ENCODE measurements at regions not wholly inside any gene's neighbourhood (a gene's known extent, or its start where the extent isn't known, plus 50 kb on each side); places are given as distances from the start of the nearest gene placed in this dataset.

GRCh38 chr2:18176679-18177215 is 298.3 kb downstream of the KCNS3 start:
- DNase-seq (ENCODE audit: low read depth): no peak
- peaks cover 4% of the 10 kb centered on the region for H3K4me1 ChIP-seq (ENCODE audit: control insufficient read depth, insufficient read depth, low read length)
- H3K9me3 ChIP-seq (ENCODE audit: control insufficient read depth, low read length): no peaks in the 10 kb centered on the region
- H3K4me3 ChIP-seq (ENCODE audit: low read length): no peak overlapping the region
- peaks cover 6% of the 10 kb centered on the region for H3K27me3 ChIP-seq (replicated peaks; ENCODE audit: control insufficient read depth, insufficient read depth, low read length)
- H3K9ac ChIP-seq (ENCODE audit: low read length): no peak overlapping the region
- H3K36me3 ChIP-seq (ENCODE audit: control insufficient read depth, insufficient read depth, low read length, severe bottlenecking): no peaks in the 10 kb centered on the region

- DNase-seq (ENCODE audit: low read depth): no peak
- Histone ChIP-seq H3K9ac (ENCODE audit: low read length) (no peak overlapping the region), H3K4me3 (ENCODE audit: low read length) (no peak overlapping the region), H3K9me3 (ENCODE audit: control insufficient read depth, low read length) (no peaks in the 10 kb centered on the region), H3K36me3 (ENCODE audit: control insufficient read depth, insufficient read depth, low read length, severe bottlenecking) (no peaks in the 10 kb centered on the region), H3K4me1 (ENCODE audit: control insufficient read depth, insufficient read depth, low read length) (peaks cover 9% of the 10 kb centered on the region), H3K27me3 (replicated peaks; ENCODE audit: control insufficient read depth, insufficient read depth, low read length) (peaks cover 9% of the 10 kb centered on the region)
These were observed 294.1 kb downstream of the KCNS3 start for GRCh38 chr2:18172607-18173006.

- Histone ChIP-seq H3K4me3 (ENCODE audit: low read length) (no peak overlapping the region), H3K27me3 (replicated peaks; ENCODE audit: control insufficient read depth, insufficient read depth, low read length) (peaks cover 9% of the 10 kb centered on the region), H3K4me1 (ENCODE audit: control insufficient read depth, insufficient read depth, low read length) (peaks cover 9% of the 10 kb centered on the region), H3K36me3 (ENCODE audit: control insufficient read depth, insufficient read depth, low read length, severe bottlenecking) (no peaks in the 10 kb centered on the region), H3K9me3 (ENCODE audit: control insufficient read depth, low read length) (no peaks in the 10 kb centered on the region), H3K9ac (ENCODE audit: low read length) (no peak overlapping the region)
- DNase-seq (ENCODE audit: low read depth): peak; percentile 58
These were observed 293.0 kb downstream of the KCNS3 start for GRCh38 chr2:18171191-18172139.

GRCh38 chr2:18170642-18171041 is 292.2 kb downstream of the KCNS3 start:
- H3K27me3 ChIP-seq (replicated peaks; ENCODE audit: control insufficient read depth, insufficient read depth, low read length): peaks cover 9% of the 10 kb centered on the region
- H3K4me3 ChIP-seq (ENCODE audit: low read length): no peak overlapping the region
- peaks cover 9% of the 10 kb centered on the region for H3K4me1 ChIP-seq (ENCODE audit: control insufficient read depth, insufficient read depth, low read length)
- DNase-seq (ENCODE audit: low read depth): no peak
- H3K9ac ChIP-seq (ENCODE audit: low read length): no peak overlapping the region
- H3K9me3 ChIP-seq (ENCODE audit: control insufficient read depth, low read length): no peaks in the 10 kb centered on the region
- H3K36me3 ChIP-seq (ENCODE audit: control insufficient read depth, insufficient read depth, low read length, severe bottlenecking): no peaks in the 10 kb centered on the region

GRCh38 chr2:18169893-18170175 is 291.4 kb downstream of the KCNS3 start:
- H3K36me3 ChIP-seq (ENCODE audit: control insufficient read depth, insufficient read depth, low read length, severe bottlenecking): no peaks in the 10 kb centered on the region
- DNase-seq (ENCODE audit: low read depth): no peak
- no peak overlapping the region for H3K9ac ChIP-seq (ENCODE audit: low read length)
- H3K9me3 ChIP-seq (ENCODE audit: control insufficient read depth, low read length): no peaks in the 10 kb centered on the region
- H3K4me1 ChIP-seq (ENCODE audit: control insufficient read depth, insufficient read depth, low read length): peaks cover 9% of the 10 kb centered on the region
- H3K27me3 ChIP-seq (replicated peaks; ENCODE audit: control insufficient read depth, insufficient read depth, low read length): peaks cover 9% of the 10 kb centered on the region
- H3K4me3 ChIP-seq (ENCODE audit: low read length): no peak overlapping the region

GRCh38 chr2:18169121-18169892 is 290.8 kb downstream of the KCNS3 start:
- Histone ChIP-seq H3K9me3 (ENCODE audit: control insufficient read depth, low read length) (no peaks in the 10 kb centered on the region), H3K27me3 (replicated peaks; ENCODE audit: control insufficient read depth, insufficient read depth, low read length) (peaks cover 9% of the 10 kb centered on the region), H3K4me3 (ENCODE audit: low read length) (no peak overlapping the region), H3K9ac (ENCODE audit: low read length) (no peak overlapping the region), H3K4me1 (ENCODE audit: control insufficient read depth, insufficient read depth, low read length) (peaks cover 9% of the 10 kb centered on the region), H3K36me3 (ENCODE audit: control insufficient read depth, insufficient read depth, low read length, severe bottlenecking) (no peaks in the 10 kb centered on the region)
- no peak for DNase-seq (ENCODE audit: low read depth)

GRCh38 chr2:18167871-18168270 is 289.4 kb downstream of the KCNS3 start:
- H3K27me3 ChIP-seq (replicated peaks; ENCODE audit: control insufficient read depth, insufficient read depth, low read length): peaks cover 9% of the 10 kb centered on the region
- H3K4me1 ChIP-seq (ENCODE audit: control insufficient read depth, insufficient read depth, low read length): peaks cover 9% of the 10 kb centered on the region
- no peak for DNase-seq (ENCODE audit: low read depth)
- H3K36me3 ChIP-seq (ENCODE audit: control insufficient read depth, insufficient read depth, low read length, severe bottlenecking): no peaks in the 10 kb centered on the region
- no peak overlapping the region for H3K9ac ChIP-seq (ENCODE audit: low read length)
- H3K9me3 ChIP-seq (ENCODE audit: control insufficient read depth, low read length): no peaks in the 10 kb centered on the region
- H3K4me3 ChIP-seq (ENCODE audit: low read length): no peak overlapping the region

GRCh38 chr2:18161681-18162080 is 283.2 kb downstream of the KCNS3 start:
- H3K36me3 ChIP-seq (ENCODE audit: control insufficient read depth, insufficient read depth, low read length, severe bottlenecking): no peaks in the 10 kb centered on the region
- DNase-seq (ENCODE audit: low read depth): no peak
- H3K4me1 ChIP-seq (ENCODE audit: control insufficient read depth, insufficient read depth, low read length): no peaks in the 10 kb centered on the region
- no peak overlapping the region for H3K9ac ChIP-seq (ENCODE audit: low read length)
- H3K27me3 ChIP-seq (replicated peaks; ENCODE audit: control insufficient read depth, insufficient read depth, low read length): no peaks in the 10 kb centered on the region
- H3K4me3 ChIP-seq (ENCODE audit: low read length): no peak overlapping the region
- H3K9me3 ChIP-seq (ENCODE audit: control insufficient read depth, low read length): no peaks in the 10 kb centered on the region

- DNase-seq (ENCODE audit: low read depth): no peak
- Histone ChIP-seq H3K9ac (ENCODE audit: low read length) (no peak overlapping the region), H3K36me3 (ENCODE audit: control insufficient read depth, insufficient read depth, low read length, severe bottlenecking) (no peaks in the 10 kb centered on the region), H3K4me3 (ENCODE audit: low read length) (no peak overlapping the region), H3K27me3 (replicated peaks; ENCODE audit: control insufficient read depth, insufficient read depth, low read length) (peaks cover 7% of the 10 kb centered on the region), H3K9me3 (ENCODE audit: control insufficient read depth, low read length) (no peaks in the 10 kb centered on the region), H3K4me1 (ENCODE audit: control insufficient read depth, insufficient read depth, low read length) (no peaks in the 10 kb centered on the region)
These were observed 281.4 kb downstream of the KCNS3 start for GRCh38 chr2:18159896-18160295.

GRCh38 chr2:18156421-18156820 is 278.0 kb downstream of the KCNS3 start:
- Histone ChIP-seq H3K4me3 (ENCODE audit: low read length) (no peak overlapping the region), H3K4me1 (ENCODE audit: control insufficient read depth, insufficient read depth, low read length) (no peaks in the 10 kb centered on the region), H3K27me3 (replicated peaks; ENCODE audit: control insufficient read depth, insufficient read depth, low read length) (peaks cover 19% of the 10 kb centered on the region), H3K9ac (ENCODE audit: low read length) (no peak overlapping the region), H3K36me3 (ENCODE audit: control insufficient read depth, insufficient read depth, low read length, severe bottlenecking) (no peaks in the 10 kb centered on the region), H3K9me3 (ENCODE audit: control insufficient read depth, low read length) (no peaks in the 10 kb centered on the region)
- DNase-seq (ENCODE audit: low read depth): no peak

GRCh38 chr2:18156002-18156401 is 277.5 kb downstream of the KCNS3 start:
- Histone ChIP-seq H3K27me3 (replicated peaks; ENCODE audit: control insufficient read depth, insufficient read depth, low read length) (peaks cover 19% of the 10 kb centered on the region), H3K4me1 (ENCODE audit: control insufficient read depth, insufficient read depth, low read length) (no peaks in the 10 kb centered on the region), H3K36me3 (ENCODE audit: control insufficient read depth, insufficient read depth, low read length, severe bottlenecking) (no peaks in the 10 kb centered on the region), H3K9me3 (ENCODE audit: control insufficient read depth, low read length) (no peaks in the 10 kb centered on the region), H3K4me3 (ENCODE audit: low read length) (no peak overlapping the region), H3K9ac (ENCODE audit: low read length) (no peak overlapping the region)
- no peak for DNase-seq (ENCODE audit: low read depth)
